NB4 (cell line): ENCODE measurements at regions not wholly inside any gene's neighbourhood (a gene's known extent, or its start where the extent isn't known, plus 50 kb on each side); places are given as distances from the start of the nearest gene placed in this dataset.

Experiments used
- POLR2A ChIP-seq: IDR thresholded peaks from 2 replicates; pipeline ENCODE4 v1.6.1; 2011; ENCODE audit warnings: mild to moderate bottlenecking; ENCODE audit not compliant: insufficient read length; ENCODE audit errors: extremely low read depth
- TF ChIP-seq, protein P1 (sequence below): IDR thresholded peaks from one replicate; pipeline ENCODE4 v1.5.1; 2012; ENCODE audit warnings: low read depth, low read length
- TF ChIP-seq, protein P2 (sequence below): IDR thresholded peaks from 2 replicates; pipeline ENCODE4 v1.6.1; 2011; ENCODE audit warnings: low read depth, low read length

DNA sequence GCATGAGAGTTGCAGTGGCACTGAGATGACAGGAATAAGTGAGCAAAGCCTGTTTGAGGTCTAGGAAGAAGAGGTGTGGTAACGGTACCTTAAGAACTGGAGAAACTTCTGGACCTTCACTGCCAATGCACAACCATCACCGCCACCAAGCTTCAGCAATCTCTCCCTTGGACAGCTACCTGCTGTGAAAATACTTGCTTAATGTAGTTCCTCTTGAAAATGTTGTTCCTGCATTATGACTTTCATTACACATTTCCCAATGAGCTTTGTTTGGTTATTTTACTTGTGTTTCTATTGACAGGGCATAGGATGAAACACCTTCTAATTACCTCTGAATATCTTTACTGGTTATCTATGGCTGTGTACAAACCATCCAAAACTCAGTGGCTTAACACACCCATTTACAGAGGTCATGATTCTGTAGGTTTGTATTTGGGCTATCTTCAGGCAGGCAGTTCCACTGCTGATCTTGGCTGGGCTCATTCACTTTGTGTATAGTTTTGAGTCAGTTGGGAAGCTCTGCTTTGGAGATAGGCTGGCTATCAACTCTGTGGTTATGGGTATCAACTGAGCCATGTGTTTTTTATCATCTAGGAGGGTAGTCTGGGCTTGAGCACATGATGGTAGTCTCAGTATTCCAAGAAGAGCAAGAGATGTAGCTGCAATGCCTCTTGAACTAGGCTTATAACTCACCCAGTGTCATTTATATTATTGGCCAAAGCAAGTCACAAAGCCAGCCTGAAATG, 149.4 kb downstream of the ELAVL4 start:
- TF ChIP-seq, protein P1, sequence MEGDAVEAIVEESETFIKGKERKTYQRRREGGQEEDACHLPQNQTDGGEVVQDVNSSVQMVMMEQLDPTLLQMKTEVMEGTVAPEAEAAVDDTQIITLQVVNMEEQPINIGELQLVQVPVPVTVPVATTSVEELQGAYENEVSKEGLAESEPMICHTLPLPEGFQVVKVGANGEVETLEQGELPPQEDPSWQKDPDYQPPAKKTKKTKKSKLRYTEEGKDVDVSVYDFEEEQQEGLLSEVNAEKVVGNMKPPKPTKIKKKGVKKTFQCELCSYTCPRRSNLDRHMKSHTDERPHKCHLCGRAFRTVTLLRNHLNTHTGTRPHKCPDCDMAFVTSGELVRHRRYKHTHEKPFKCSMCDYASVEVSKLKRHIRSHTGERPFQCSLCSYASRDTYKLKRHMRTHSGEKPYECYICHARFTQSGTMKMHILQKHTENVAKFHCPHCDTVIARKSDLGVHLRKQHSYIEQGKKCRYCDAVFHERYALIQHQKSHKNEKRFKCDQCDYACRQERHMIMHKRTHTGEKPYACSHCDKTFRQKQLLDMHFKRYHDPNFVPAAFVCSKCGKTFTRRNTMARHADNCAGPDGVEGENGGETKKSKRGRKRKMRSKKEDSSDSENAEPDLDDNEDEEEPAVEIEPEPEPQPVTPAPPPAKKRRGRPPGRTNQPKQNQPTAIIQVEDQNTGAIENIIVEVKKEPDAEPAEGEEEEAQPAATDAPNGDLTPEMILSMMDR, result no peak
- TF ChIP-seq, protein P2, sequence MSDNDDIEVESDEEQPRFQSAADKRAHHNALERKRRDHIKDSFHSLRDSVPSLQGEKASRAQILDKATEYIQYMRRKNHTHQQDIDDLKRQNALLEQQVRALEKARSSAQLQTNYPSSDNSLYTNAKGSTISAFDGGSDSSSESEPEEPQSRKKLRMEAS, result no peak
- no peak for TF ChIP-seq POLR2A
